ENCODE measurements at regions not wholly inside any gene's neighbourhood (a gene's known extent, or its start where the extent isn't known, plus 50 kb on each side); places are given as distances from the start of the nearest gene placed in this dataset.
"Not testable (repeated sequence)": the region's sequence is repeated elsewhere in the genome, so short reads cannot be mapped to it uniquely, and the experiment has no call there.

DNA sequence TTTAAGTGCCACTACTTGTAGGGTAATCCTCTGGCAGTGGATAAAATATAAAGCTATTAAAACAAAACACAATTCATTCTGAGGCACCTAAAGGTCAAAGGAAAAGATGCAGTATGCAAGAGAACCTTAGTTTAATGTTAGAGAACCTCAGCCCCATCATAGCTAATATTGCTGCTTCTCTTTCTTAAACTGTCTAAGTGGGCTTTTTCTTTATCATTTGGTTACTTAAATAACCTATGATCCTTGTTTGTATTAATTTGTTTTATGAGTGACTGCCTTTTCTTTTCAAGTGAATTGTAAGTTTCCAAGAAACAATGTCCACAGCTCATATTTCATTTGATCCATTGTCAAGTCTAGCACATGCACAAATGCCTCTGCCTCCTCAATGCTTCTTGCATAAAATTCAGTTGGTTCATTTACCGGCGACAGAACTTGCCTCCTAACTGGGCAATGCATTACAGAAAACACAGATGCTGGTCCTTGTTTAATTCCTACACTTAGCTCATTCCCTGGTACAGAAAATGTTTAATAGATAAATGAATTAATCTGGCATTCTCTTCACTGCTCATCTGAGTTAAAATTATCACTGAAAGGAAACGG lies 1049.8 kb downstream of the OLFM4 start:
- H3K4me1 Mint-ChIP-seq (ENCODE audit: unreplicated experiment): no peaks in the 10 kb centered on the region
- H3K27me3 Mint-ChIP-seq (ENCODE audit: unreplicated experiment): no peaks in the 10 kb centered on the region
- no peak overlapping the region for H3K27ac Mint-ChIP-seq (ENCODE audit: unreplicated experiment)
- TF ChIP-seq, protein P1, sequence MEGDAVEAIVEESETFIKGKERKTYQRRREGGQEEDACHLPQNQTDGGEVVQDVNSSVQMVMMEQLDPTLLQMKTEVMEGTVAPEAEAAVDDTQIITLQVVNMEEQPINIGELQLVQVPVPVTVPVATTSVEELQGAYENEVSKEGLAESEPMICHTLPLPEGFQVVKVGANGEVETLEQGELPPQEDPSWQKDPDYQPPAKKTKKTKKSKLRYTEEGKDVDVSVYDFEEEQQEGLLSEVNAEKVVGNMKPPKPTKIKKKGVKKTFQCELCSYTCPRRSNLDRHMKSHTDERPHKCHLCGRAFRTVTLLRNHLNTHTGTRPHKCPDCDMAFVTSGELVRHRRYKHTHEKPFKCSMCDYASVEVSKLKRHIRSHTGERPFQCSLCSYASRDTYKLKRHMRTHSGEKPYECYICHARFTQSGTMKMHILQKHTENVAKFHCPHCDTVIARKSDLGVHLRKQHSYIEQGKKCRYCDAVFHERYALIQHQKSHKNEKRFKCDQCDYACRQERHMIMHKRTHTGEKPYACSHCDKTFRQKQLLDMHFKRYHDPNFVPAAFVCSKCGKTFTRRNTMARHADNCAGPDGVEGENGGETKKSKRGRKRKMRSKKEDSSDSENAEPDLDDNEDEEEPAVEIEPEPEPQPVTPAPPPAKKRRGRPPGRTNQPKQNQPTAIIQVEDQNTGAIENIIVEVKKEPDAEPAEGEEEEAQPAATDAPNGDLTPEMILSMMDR (IDR thresholded peaks at IDR 0.05; ENCODE audit: unreplicated experiment): no peak
- DNase-seq (ENCODE audit: low spot score): no peak
- no peaks in the 10 kb centered on the region for H3K36me3 Mint-ChIP-seq (ENCODE audit: low read depth, unreplicated experiment)
- no peaks in the 10 kb centered on the region for H3K9me3 Mint-ChIP-seq (ENCODE audit: unreplicated experiment)
- H3K4me3 Mint-ChIP-seq (ENCODE audit: unreplicated experiment): no peak overlapping the region

DNA sequence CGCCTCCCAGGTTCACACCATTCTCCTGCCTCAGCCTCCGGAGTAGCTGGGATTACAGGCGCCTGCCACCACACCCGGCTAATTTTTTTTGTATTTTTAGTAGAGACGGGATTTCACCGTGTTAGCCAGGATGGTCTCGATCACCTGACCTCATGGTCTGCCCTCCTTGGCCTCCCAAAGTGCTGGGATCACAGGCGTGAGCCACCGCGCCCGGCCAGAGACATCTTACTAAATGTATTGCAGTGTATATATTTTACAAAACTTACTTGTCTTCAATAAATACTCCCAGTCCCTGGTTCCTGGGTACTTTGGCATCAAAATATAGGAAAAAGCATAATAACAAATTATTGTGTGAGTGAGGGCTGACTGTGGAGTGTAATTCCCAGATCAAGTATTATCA lies 1053.7 kb downstream of the OLFM4 start:
- not testable (repeated sequence) for DNase-seq (ENCODE audit: low spot score); H3K36me3 Mint-ChIP-seq (ENCODE audit: low read depth, unreplicated experiment); H3K4me1 Mint-ChIP-seq (ENCODE audit: unreplicated experiment); H3K9me3 Mint-ChIP-seq (ENCODE audit: unreplicated experiment); H3K27ac Mint-ChIP-seq (ENCODE audit: unreplicated experiment); H3K4me3 Mint-ChIP-seq (ENCODE audit: unreplicated experiment); H3K27me3 Mint-ChIP-seq (ENCODE audit: unreplicated experiment)

DNA sequence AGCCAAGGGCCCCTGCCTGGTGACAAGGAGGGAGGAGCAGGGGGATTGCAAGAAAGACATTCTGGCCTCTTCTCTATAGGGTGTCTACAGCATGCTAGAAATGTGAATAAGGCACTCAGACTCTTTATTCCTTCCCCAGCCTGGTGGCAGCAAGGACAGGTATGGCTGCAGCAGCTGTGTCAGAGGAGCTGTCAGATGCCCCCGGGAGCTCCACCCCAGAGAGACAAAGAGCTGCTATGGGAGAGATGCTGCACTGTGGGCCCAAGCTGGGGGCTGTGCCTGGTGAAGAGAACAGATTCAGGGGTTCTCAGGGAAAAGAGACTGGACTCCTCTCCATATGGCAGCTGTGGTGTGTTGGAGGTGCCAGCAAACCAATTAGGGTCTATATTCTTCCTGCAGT lies 1063.3 kb downstream of the OLFM4 start:
- H3K36me3 Mint-ChIP-seq (ENCODE audit: low read depth, unreplicated experiment): no peaks in the 10 kb centered on the region
- H3K27me3 Mint-ChIP-seq (ENCODE audit: unreplicated experiment): no peaks in the 10 kb centered on the region
- H3K4me1 Mint-ChIP-seq (ENCODE audit: unreplicated experiment): no peaks in the 10 kb centered on the region

DNA sequence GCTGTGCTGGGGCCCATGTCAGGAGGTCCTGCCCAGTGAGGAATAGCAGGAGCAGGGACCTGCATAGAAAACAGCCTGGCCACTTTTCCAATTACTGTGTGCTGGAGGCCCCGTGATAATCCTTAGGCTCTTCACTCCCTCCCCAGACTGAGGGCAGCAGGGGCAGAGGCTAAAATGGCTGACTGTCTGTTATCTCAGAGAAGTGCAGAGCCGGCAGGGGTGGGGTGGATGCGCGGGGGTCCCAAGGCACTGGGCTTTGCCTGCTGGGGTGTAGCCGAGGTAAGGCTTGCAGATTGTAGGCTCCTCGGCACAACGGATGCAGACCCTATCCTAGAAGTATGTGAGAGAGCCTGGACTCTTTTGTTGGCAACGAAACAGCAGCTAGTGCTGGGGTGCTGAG lies 1064.1 kb downstream of the OLFM4 start:
- H3K9me3 Mint-ChIP-seq (ENCODE audit: unreplicated experiment): no peaks in the 10 kb centered on the region
- no peak for DNase-seq (ENCODE audit: low spot score)
- TF ChIP-seq, protein P1 (IDR thresholded peaks at IDR 0.05; ENCODE audit: unreplicated experiment): no peak
- no peaks in the 10 kb centered on the region for H3K27me3 Mint-ChIP-seq (ENCODE audit: unreplicated experiment)
- H3K27ac Mint-ChIP-seq (ENCODE audit: unreplicated experiment): no peak overlapping the region
- no peaks in the 10 kb centered on the region for H3K4me1 Mint-ChIP-seq (ENCODE audit: unreplicated experiment)
- H3K36me3 Mint-ChIP-seq (ENCODE audit: low read depth, unreplicated experiment): no peaks in the 10 kb centered on the region
- H3K4me3 Mint-ChIP-seq (ENCODE audit: unreplicated experiment): no peak overlapping the region

More for the DNA sequence above, 1063.3 kb downstream of the OLFM4 start:
- no peak for DNase-seq (ENCODE audit: low spot score)
- Mint-ChIP-seq H3K27ac (ENCODE audit: unreplicated experiment) (no peak overlapping the region), H3K9me3 (ENCODE audit: unreplicated experiment) (no peaks in the 10 kb centered on the region), H3K4me3 (ENCODE audit: unreplicated experiment) (no peak overlapping the region)
- TF ChIP-seq, protein P1 (IDR thresholded peaks at IDR 0.05; ENCODE audit: unreplicated experiment): no peak

DNA sequence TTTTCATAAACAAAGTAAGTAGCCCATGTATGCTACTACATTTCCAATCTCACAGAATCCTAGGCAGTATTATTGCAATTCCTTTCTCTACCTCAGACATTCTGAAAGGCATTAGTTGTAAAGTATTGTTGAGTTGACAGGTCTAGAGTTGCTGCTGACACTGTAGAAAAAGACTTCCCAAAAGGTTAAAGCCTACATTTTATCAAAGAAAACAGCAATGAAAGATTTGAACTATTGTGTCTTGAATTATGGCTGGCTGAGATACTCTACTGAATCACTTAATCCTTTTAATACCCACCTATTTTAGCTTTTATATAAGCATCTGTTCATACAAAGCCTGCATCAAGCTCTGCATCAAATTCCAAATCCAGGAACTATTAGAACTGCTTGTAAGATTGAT lies 1082.0 kb downstream of the OLFM4 start:
- no peaks in the 10 kb centered on the region for H3K27me3 Mint-ChIP-seq (ENCODE audit: unreplicated experiment)
- H3K36me3 Mint-ChIP-seq (ENCODE audit: low read depth, unreplicated experiment): no peaks in the 10 kb centered on the region
- H3K4me1 Mint-ChIP-seq (ENCODE audit: unreplicated experiment): peaks cover 6% of the 10 kb centered on the region
- no peak overlapping the region for H3K27ac Mint-ChIP-seq (ENCODE audit: unreplicated experiment)
- no peak for DNase-seq (ENCODE audit: low spot score)
- TF ChIP-seq, protein P1 (IDR thresholded peaks at IDR 0.05; ENCODE audit: unreplicated experiment): no peak
- no peaks in the 10 kb centered on the region for H3K9me3 Mint-ChIP-seq (ENCODE audit: unreplicated experiment)
- no peak overlapping the region for H3K4me3 Mint-ChIP-seq (ENCODE audit: unreplicated experiment)
